GM12878 (cell line): ENCODE measurements at regions not wholly inside any gene's neighbourhood (a gene's known extent, or its start where the extent isn't known, plus 50 kb on each side); places are given as distances from the start of the nearest gene placed in this dataset.

ENCODE experiments used
- BCLAF1 ChIP-seq: fragments of 450-650 bp; IDR thresholded peaks from 2 replicates; pipeline ENCODE4 v1.6.1; 2017; ENCODE audit warnings: antibody characterized with exemption, mild to moderate bottlenecking, moderate library complexity
- BHLHE40 ChIP-seq, 2 experiments: fragments of 450-650 bp in 1 of 2; IDR thresholded peaks; 2 replicates each; pipeline ENCODE4 v1.6.1; 2011 to 2017; ENCODE audit warnings: low read depth in 2 of 2, borderline replicate concordance in 1 of 2, improper control_type of control experiment in 1 of 2, low read length in 1 of 2, mild to moderate bottlenecking in 1 of 2
- CBX5 ChIP-seq: sonication (generic); IDR thresholded peaks from 2 replicates; pipeline ENCODE4 v1.6.1; 2016; ENCODE audit warnings: low read depth, moderate library complexity, mild to moderate bottlenecking, inconsistent platforms
- CEBPZ ChIP-seq: fragments of 150-350 bp; IDR thresholded peaks from 2 replicates; pipeline ENCODE4 v1.6.1; 2016; ENCODE audit warnings: low read depth, low read length
- EED ChIP-seq: sonication (generic); IDR thresholded peaks from 2 replicates; pipeline ENCODE4 v1.6.1; 2016; ENCODE audit warnings: antibody characterized with exemption, low read depth
- EZH2 ChIP-seq: IDR thresholded peaks from 2 replicates; pipeline ENCODE4 v1.6.1; 2012; ENCODE audit warnings: low read depth, mild to moderate bottlenecking, control low read depth, inconsistent platforms, low read length, borderline replicate concordance; ENCODE audit not compliant: control insufficient read depth
- GATAD2B ChIP-seq: fragments of 450-650 bp; conservative IDR thresholded peaks from 2 replicates; pipeline ENCODE4 v1.6.1; 2017; ENCODE audit warnings: low read depth, mild to moderate bottlenecking, moderate library complexity
- PBX3 ChIP-seq: IDR thresholded peaks from 2 replicates; pipeline ENCODE4 v1.6.1; 2011; ENCODE audit warnings: mild to moderate bottlenecking, low read depth, low read length, moderate library complexity; ENCODE audit not compliant: insufficient replicate concordance
- SMARCA5 ChIP-seq: fragments of 450-650 bp; IDR thresholded peaks from 2 replicates; pipeline ENCODE4 v1.6.1; 2017; ENCODE audit warnings: mild to moderate bottlenecking
- ZBED1 ChIP-seq: IDR thresholded peaks from 2 replicates; pipeline ENCODE4 v1.6.1; 2016; ENCODE audit warnings: borderline replicate concordance

- TF ChIP-seq PBX3 (no peak), GATAD2B (no peak), SMARCA5 (no peak), BHLHE40 (IDR thresholded peaks at IDR 0.05; ENCODE audit: borderline replicate concordance in 1 of 2, low read depth in 2 of 2, low read length in 1 of 2) (no peak), CBX5 (no peak), ZBED1 (no peak), CEBPZ (no peak), EZH2 (no peak), EED (no peak), BCLAF1 (no peak)
Measured at GRCh38 chrX:109125304-109125703, 356.6 kb downstream of the GUCY2F start (continued).
